Ovary (tissue), 7 donors: ENCODE measurements at regions not wholly inside any gene's neighbourhood (a gene's known extent, or its start where the extent isn't known, plus 50 kb on each side); places are given as distances from the start of the nearest gene placed in this dataset.

Source experiments
- DNase-seq, 5 donors: peaks; one replicate each; pipeline ENCODE4 v3.0.0-alpha.2; 2019 to 2020
- H3K27ac ChIP-seq, 2 donors: fragments of 200-600 bp; one replicate each; pipeline versions ENCODE4 v1.5.1 to v1.8.0; 2019 to 2022
- H3K27me3 ChIP-seq: fragments of 200-600 bp; one replicate; pipeline ENCODE4 v1.8.0; 2022
- H3K36me3 ChIP-seq: fragments of 200-600 bp; sonication (generic); one replicate; pipeline ENCODE4 v1.5.1; 2019
- H3K4me1 ChIP-seq: one replicate; pipeline ENCODE4 v1.8.1; 2013; ENCODE audit warnings: mild to moderate bottlenecking, moderate library complexity; ENCODE audit not compliant: insufficient read depth
- H3K4me3 ChIP-seq: fragments of 200-600 bp; sonication (generic); one replicate; pipeline ENCODE4 v1.5.1; 2017
- H3K9me3 ChIP-seq, 2 donors: fragments of 200-600 bp in 1 of 2; sonication (generic) in 1 of 2; one replicate each; pipeline versions ENCODE4 v1.5.1 to v1.8.1; 2013 to 2019; ENCODE audit warnings: mild to moderate bottlenecking in 1 of 2, moderate library complexity in 1 of 2
- EP300 ChIP-seq: sonication (generic); formaldehyde crosslinking; IDR thresholded peaks from one replicate; pipeline ENCODE4 v1.6.1; 2017; ENCODE audit warnings: antibody characterized with exemption
- POLR2A ChIP-seq: fragments of 450-650 bp; IDR thresholded peaks from one replicate; pipeline ENCODE4 v1.6.1; 2017; ENCODE audit warnings: antibody characterized with exemption, mild to moderate bottlenecking, moderate library complexity
- WGBS, 3 donors: extraction: QIAGEN DNeasy Blood & Tissue Kit in 1 of 3; methylation state at CpG; one replicate each; pipeline versions ENCODE4 v1.1.5 to v1.1.7; 2013 to 2017; 5-methylcytosine and 5-hydroxymethylcytosine counted together
- intact Hi-C, 4 donors: fragments of 100-400 bp; cut with DNase I; formaldehyde crosslinking; loops; one replicate each; pipeline versions ENCODE4 v1.11.0 to v1.15.1; 2022 to 2023
- TF ChIP-seq, protein P1 (sequence below), 3 donors: fragments of 450-650 bp in 2 of 3; fragments of 200-600 bp in 1 of 3; IDR thresholded peaks; one replicate each; pipeline versions ENCODE4 v1.5.1 to v1.8.0; 2016 to 2022; ENCODE audit warnings: antibody characterized with exemption in 3 of 3, mild to moderate bottlenecking in 1 of 3
- donor health status: DM: no; HTN: no; CAD: no; lungs with moderate emphysema.
- donor health status: DM: no; HTN: no; CAD: no.
- donor health status: Bipolar disorder and iron deficiency.
- donor health status: DM: no; HTN: no; CAD: no.
- donor health status: DM: yes; HTN: yes; CAD: no.

- H3K36me3 ChIP-seq = no peaks in the 10 kb centered on the region
- no peak overlapping the region for H3K27ac ChIP-seq
- DNase-seq = no peak
- no peak for TF ChIP-seq EP300
- TF ChIP-seq, protein P1, sequence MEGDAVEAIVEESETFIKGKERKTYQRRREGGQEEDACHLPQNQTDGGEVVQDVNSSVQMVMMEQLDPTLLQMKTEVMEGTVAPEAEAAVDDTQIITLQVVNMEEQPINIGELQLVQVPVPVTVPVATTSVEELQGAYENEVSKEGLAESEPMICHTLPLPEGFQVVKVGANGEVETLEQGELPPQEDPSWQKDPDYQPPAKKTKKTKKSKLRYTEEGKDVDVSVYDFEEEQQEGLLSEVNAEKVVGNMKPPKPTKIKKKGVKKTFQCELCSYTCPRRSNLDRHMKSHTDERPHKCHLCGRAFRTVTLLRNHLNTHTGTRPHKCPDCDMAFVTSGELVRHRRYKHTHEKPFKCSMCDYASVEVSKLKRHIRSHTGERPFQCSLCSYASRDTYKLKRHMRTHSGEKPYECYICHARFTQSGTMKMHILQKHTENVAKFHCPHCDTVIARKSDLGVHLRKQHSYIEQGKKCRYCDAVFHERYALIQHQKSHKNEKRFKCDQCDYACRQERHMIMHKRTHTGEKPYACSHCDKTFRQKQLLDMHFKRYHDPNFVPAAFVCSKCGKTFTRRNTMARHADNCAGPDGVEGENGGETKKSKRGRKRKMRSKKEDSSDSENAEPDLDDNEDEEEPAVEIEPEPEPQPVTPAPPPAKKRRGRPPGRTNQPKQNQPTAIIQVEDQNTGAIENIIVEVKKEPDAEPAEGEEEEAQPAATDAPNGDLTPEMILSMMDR (IDR thresholded peaks at IDR 0.05) = no peak
- no peak for TF ChIP-seq POLR2A
- no peaks in the 10 kb centered on the region for H3K9me3 ChIP-seq
- no peaks in the 10 kb centered on the region for H3K4me1 ChIP-seq
- WGBS, 3 donors = 83 to 92% (median 87%) methylated on average over 5 of the region's 5 CpGs
- intact Hi-C loops = no loop called here
- no peak overlapping the region for H3K4me3 ChIP-seq
- H3K27me3 ChIP-seq = no peaks in the 10 kb centered on the region
Measured at GRCh38 chr1:22364764-22365163, 86.9 kb upstream of the ZBTB40 start.

GRCh38 chr1:22365331-22366295, 86.0 kb upstream of the ZBTB40 start:
- Histone ChIP-seq H3K27me3 (no peaks in the 10 kb centered on the region), H3K36me3 (no peaks in the 10 kb centered on the region), H3K4me3 (no peak overlapping the region), H3K4me1 (no peaks in the 10 kb centered on the region), H3K27ac (no peak overlapping the region), H3K9me3 (no peaks in the 10 kb centered on the region)
- intact Hi-C loops = no loop called here
- no peak for DNase-seq
- TF ChIP-seq POLR2A = no peak
- TF ChIP-seq, protein P1 (IDR thresholded peaks at IDR 0.05) = no peak
- no peak for TF ChIP-seq EP300
- WGBS, 3 donors = 91 to 92% (median 91%) methylated on average over 19 of the region's 19 CpGs

- Histone ChIP-seq H3K9me3 (no peaks in the 10 kb centered on the region), H3K27ac (no peak overlapping the region), H3K27me3 (no peaks in the 10 kb centered on the region), H3K4me3 (no peak overlapping the region), H3K36me3 (no peaks in the 10 kb centered on the region), H3K4me1 (no peaks in the 10 kb centered on the region)
- 83 to 91% (median 89%) methylated on average over 6 of the region's 6 CpGs for WGBS, 3 donors
- intact Hi-C loops = no loop called here
- TF ChIP-seq, protein P1 (IDR thresholded peaks at IDR 0.05) = no peak
- TF ChIP-seq EP300 = no peak
- no peak for TF ChIP-seq POLR2A
- no peak for DNase-seq
Measured at GRCh38 chr1:22366346-22366745, 85.3 kb upstream of the ZBTB40 start.

- 81 to 88% (median 83%) methylated on average over 1 of the region's 1 CpG for WGBS, 3 donors
- intact Hi-C loops = no loop called here
- no peaks in the 10 kb centered on the region for H3K27me3 ChIP-seq
- H3K27ac ChIP-seq = no peak overlapping the region
- H3K9me3 ChIP-seq = no peaks in the 10 kb centered on the region
- no peak overlapping the region for H3K4me3 ChIP-seq
- no peaks in the 10 kb centered on the region for H3K36me3 ChIP-seq
- no peaks in the 10 kb centered on the region for H3K4me1 ChIP-seq
- TF ChIP-seq EP300 (no peak), POLR2A (no peak)
- TF ChIP-seq, protein P1 (IDR thresholded peaks at IDR 0.05) = no peak
- DNase-seq = no peak
Measured at GRCh38 chr1:22368125-22368524, 83.5 kb upstream of the ZBTB40 start.
